Suprapubic skin (tissue), 4 donors: ENCODE measurements at regions not wholly inside any gene's neighbourhood (a gene's known extent, or its start where the extent isn't known, plus 50 kb on each side); places are given as distances from the start of the nearest gene placed in this dataset.

Experiments used
- DNase-seq, 2 donors: peaks; one replicate each; pipeline ENCODE4 v3.0.0-alpha.2; 2019; ENCODE audit warnings: low spot score in 2 of 2
- H3K27ac ChIP-seq: fragments of 200-600 bp; sonication (generic); one replicate; pipeline ENCODE4 v1.5.1; 2019
- H3K27me3 ChIP-seq: fragments of 200-600 bp; sonication (generic); one replicate; pipeline ENCODE4 v1.5.1; 2019
- H3K36me3 ChIP-seq: fragments of 200-600 bp; sonication (generic); one replicate; pipeline ENCODE4 v1.5.1; 2019
- H3K4me1 ChIP-seq: fragments of 200-600 bp; sonication (generic); one replicate; pipeline ENCODE4 v1.5.1; 2019
- H3K4me3 ChIP-seq: fragments of 200-600 bp; sonication (generic); one replicate; pipeline ENCODE4 v1.5.1; 2019; ENCODE audit warnings: mild to moderate bottlenecking
- H3K9me3 ChIP-seq: fragments of 200-600 bp; sonication (generic); one replicate; pipeline ENCODE4 v1.5.1; 2019
- EP300 ChIP-seq: sonication (generic); formaldehyde crosslinking; IDR thresholded peaks from one replicate; pipeline ENCODE4 v1.6.1; 2017; ENCODE audit warnings: antibody characterized with exemption
- POLR2A ChIP-seq, 2 donors: fragments of 450-650 bp; IDR thresholded peaks; one replicate each; pipeline ENCODE4 v1.6.1; 2017; ENCODE audit warnings: antibody characterized with exemption in 2 of 2, mild to moderate bottlenecking in 2 of 2, moderate library complexity in 2 of 2
- POLR2AphosphoS5 ChIP-seq, 3 donors: sonication (generic); formaldehyde crosslinking; IDR thresholded peaks; one replicate each; pipeline ENCODE4 v1.6.1; 2017; ENCODE audit warnings: antibody characterized with exemption in 3 of 3
- WGBS: methylation state at CpG from one replicate; pipeline ENCODE4 v1.1.5; 2018; 5-methylcytosine and 5-hydroxymethylcytosine counted together
- TF ChIP-seq, protein P1 (sequence below), 2 donors: fragments of 200-600 bp in 1 of 2; fragments of 450-650 bp in 1 of 2; sonication (generic) in 1 of 2; IDR thresholded peaks; one replicate each; pipeline ENCODE4 v1.5.1; 2016 to 2019; ENCODE audit warnings: antibody characterized with exemption in 2 of 2, mild to moderate bottlenecking in 1 of 2, moderate library complexity in 1 of 2

DNA sequence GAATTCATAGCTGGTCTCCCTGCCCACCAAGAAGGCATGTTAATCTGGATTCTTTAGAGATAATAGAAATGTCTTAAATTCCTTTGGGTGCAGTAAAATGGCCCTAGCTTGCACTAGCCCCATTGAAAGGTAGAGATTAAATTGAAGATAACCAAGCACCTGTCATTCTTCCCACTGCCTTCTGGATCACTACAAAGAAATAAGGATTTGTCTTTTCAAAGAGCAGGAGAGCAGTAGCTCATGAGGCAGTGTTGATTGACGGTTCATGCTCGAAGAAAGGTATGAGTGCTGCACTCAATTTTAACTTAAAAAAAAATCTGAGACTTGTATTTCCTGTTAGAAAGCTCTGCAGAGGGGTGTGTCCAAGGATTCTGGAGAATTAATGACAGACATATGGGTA is 74.9 kb upstream of the F3 start:
- DNase-seq, result no peak
- H3K27me3 ChIP-seq, result no peaks in the 10 kb centered on the region
- H3K27ac ChIP-seq, result no peak overlapping the region
- H3K36me3 ChIP-seq, result no peaks in the 10 kb centered on the region
- WGBS, result 33% methylated on average over 2 of the region's 2 CpGs
- no peaks in the 10 kb centered on the region for H3K9me3 ChIP-seq
- TF ChIP-seq EP300 (no peak), POLR2A (IDR thresholded peaks at IDR 0.05) (no peak), POLR2AphosphoS5 (IDR thresholded peaks at IDR 0.05) (no peak)
- TF ChIP-seq, protein P1, sequence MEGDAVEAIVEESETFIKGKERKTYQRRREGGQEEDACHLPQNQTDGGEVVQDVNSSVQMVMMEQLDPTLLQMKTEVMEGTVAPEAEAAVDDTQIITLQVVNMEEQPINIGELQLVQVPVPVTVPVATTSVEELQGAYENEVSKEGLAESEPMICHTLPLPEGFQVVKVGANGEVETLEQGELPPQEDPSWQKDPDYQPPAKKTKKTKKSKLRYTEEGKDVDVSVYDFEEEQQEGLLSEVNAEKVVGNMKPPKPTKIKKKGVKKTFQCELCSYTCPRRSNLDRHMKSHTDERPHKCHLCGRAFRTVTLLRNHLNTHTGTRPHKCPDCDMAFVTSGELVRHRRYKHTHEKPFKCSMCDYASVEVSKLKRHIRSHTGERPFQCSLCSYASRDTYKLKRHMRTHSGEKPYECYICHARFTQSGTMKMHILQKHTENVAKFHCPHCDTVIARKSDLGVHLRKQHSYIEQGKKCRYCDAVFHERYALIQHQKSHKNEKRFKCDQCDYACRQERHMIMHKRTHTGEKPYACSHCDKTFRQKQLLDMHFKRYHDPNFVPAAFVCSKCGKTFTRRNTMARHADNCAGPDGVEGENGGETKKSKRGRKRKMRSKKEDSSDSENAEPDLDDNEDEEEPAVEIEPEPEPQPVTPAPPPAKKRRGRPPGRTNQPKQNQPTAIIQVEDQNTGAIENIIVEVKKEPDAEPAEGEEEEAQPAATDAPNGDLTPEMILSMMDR (IDR thresholded peaks at IDR 0.05), result no peak
- peaks cover 13% of the 10 kb centered on the region for H3K4me1 ChIP-seq
- no peak overlapping the region for H3K4me3 ChIP-seq

DNA sequence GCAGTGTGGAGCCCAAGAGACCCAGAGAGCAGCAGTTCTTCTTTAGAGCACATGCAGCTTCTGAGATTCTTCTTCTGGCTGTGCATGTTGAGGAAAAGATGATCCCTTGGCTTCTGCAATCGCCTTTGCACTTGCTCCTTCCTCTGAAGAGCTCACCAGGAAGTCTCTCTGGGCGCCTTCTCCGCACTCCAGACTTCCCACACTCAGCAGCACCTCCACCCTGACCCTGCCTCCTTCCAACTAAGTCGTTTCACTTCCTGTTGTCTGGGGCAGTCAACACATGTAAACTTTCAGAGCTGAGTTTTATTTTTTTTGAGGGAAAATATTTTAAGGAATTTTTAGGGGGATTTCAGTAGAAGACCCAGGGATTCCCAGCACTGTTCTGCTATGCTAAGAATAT is 73.4 kb upstream of the F3 start:
- Histone ChIP-seq H3K4me3 (no peak overlapping the region), H3K27ac (no peak overlapping the region), H3K27me3 (no peaks in the 10 kb centered on the region), H3K36me3 (no peaks in the 10 kb centered on the region), H3K4me1 (no peaks in the 10 kb centered on the region), H3K9me3 (no peaks in the 10 kb centered on the region)
- TF ChIP-seq, protein P1 (IDR thresholded peaks at IDR 0.05), result no peak
- no peak for TF ChIP-seq POLR2AphosphoS5 (IDR thresholded peaks at IDR 0.05)
- no peak for TF ChIP-seq POLR2A (IDR thresholded peaks at IDR 0.05)
- TF ChIP-seq EP300, result no peak
- WGBS, result 43% methylated on average over 4 of the region's 4 CpGs
- peak in 1 of 2 donors; percentile 54 for DNase-seq

DNA sequence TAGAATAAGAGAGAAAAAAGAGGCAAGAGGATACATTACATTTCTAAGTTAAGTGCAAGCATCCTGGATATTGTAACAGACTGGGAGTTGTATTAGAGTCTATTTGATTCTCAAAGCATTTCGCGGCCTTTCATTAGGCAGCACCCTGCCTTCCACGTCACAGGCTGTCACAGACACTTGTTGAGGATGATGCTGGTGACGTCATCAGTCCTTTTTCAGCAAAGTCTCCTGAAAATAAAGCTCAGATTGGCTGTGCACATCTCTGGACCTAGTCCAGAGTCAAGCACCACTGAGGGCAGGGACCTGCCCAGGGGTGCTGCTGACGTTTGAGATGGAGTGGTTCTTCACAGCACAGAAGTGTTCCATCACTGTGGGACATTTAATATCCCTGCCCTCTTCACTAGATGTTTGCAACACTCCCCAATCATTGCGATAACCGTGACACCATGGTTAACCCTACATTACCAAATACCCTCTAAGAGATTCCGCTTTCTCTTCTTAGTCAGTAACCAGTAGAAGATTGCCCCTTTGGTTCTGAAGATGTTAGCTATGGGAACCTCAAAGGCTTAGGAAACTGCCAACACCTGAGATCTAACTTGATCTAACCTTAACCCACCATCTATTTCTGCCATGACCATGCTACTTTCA is 72.7 kb upstream of the F3 start:
- Histone ChIP-seq H3K4me1 (no peaks in the 10 kb centered on the region), H3K9me3 (no peaks in the 10 kb centered on the region), H3K27me3 (no peaks in the 10 kb centered on the region), H3K27ac (no peak overlapping the region), H3K4me3 (no peak overlapping the region), H3K36me3 (no peaks in the 10 kb centered on the region)
- no peak for TF ChIP-seq POLR2A (IDR thresholded peaks at IDR 0.05)
- TF ChIP-seq POLR2AphosphoS5 (IDR thresholded peaks at IDR 0.05), result no peak
- TF ChIP-seq EP300, result no peak
- TF ChIP-seq, protein P1 (IDR thresholded peaks at IDR 0.05), result no peak
- 86% methylated on average over 8 of the region's 8 CpGs for WGBS
- DNase-seq, result peak in 1 of 2 donors; percentile 11

DNA sequence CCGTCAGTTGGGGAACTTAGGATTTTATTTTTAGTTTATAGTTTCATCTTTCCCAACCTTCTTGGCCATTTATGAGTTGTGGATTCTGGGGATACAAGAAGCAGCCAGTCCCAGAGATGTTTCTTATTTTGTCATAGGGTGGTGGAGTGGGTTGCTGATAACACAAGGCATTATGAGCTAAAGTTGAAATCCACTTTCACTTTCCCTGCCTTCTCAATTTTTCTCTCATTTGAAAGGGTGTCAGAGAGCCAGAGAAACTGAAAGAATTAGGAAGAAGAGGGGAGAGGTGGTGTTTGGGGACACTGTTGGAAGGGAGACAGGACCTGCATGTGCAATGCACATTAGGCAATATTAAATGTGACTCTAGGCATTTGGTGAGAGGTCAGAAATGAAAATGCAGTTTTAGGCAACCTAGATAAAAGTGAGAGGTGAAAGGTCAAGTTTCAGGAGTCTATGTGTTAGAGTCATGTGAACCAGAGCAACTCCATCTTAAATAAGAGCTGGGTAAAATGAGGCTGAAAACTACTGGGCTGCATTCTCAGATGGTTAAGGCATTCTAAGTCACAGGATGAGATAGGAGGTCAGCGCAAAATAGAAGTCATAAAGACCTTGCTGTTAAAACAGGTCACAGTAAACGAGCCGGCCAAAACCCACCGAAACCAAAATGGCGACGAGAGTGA is 71.1 kb upstream of the F3 start:
- WGBS, result 89% methylated on average over 7 of the region's 7 CpGs
- Histone ChIP-seq H3K27me3 (no peaks in the 10 kb centered on the region), H3K4me3 (no peak overlapping the region), H3K36me3 (no peaks in the 10 kb centered on the region), H3K27ac (no peak overlapping the region), H3K4me1 (no peaks in the 10 kb centered on the region), H3K9me3 (no peaks in the 10 kb centered on the region)
- no peak for DNase-seq
- TF ChIP-seq EP300 (no peak), POLR2AphosphoS5 (IDR thresholded peaks at IDR 0.05) (no peak), POLR2A (IDR thresholded peaks at IDR 0.05) (no peak)
- TF ChIP-seq, protein P1 (IDR thresholded peaks at IDR 0.05), result no peak

DNA sequence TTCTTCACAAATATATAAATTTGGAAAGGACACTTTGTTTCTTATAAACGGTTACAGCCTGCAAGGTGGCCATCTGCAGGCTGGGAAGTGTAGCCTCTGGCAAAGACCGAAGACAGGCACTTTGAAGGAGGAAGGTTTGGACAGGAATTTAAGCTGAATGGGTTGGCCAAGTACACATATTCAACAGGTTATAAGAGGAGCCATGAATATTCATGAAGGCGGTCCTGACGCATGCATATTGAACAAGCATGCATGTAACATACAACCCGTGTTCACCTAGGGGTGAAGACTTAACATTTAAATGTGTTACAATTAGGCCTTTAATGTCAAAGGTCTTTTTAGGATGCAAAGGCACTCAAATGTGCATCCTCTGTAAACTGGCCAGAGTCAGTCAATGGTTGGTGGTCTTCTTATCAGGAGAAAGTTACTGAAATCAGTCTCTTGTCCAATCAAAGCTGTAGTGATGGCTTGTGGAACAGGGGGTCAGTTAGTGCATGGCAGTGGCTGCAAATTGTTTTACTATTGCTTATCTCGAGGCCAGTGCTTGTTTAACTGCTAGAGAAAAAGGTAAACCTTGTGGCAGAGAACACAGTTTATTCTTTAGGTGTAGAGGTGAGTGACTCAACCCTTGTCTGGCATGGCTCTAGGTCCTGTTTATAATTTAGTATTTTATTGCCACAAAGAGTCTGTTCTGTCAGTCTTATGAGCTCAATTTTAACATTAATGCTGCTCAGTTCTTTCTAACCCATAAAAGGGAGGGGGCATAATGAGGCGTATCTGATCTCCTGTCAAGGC is 70.3 kb upstream of the F3 start:
- Histone ChIP-seq H3K36me3 (no peaks in the 10 kb centered on the region), H3K27me3 (no peaks in the 10 kb centered on the region), H3K4me1 (no peaks in the 10 kb centered on the region), H3K9me3 (no peaks in the 10 kb centered on the region), H3K4me3 (no peak overlapping the region), H3K27ac (no peak overlapping the region)
- TF ChIP-seq, protein P1 (IDR thresholded peaks at IDR 0.05), result no peak
- TF ChIP-seq EP300 (no peak), POLR2AphosphoS5 (IDR thresholded peaks at IDR 0.05) (no peak), POLR2A (IDR thresholded peaks at IDR 0.05) (no peak)
- 87% methylated on average over 7 of the region's 7 CpGs for WGBS
- DNase-seq, result no peak
